Activated CD8-positive, alpha-beta memory T cell treated with anti-CD3 and anti-CD28 coated beads, Interleukin-2, amount 50 U/mL, for 48 hours (primary cell): ENCODE measurements at regions not wholly inside any gene's neighbourhood (a gene's known extent, or its start where the extent isn't known, plus 50 kb on each side); places are given as distances from the start of the nearest gene placed in this dataset.

Experiments used
- DNase-seq: peaks from one replicate; pipeline ENCODE4 v3.0.0-alpha.2; 2020

GRCh38 chr6:40312213-40313015 is 274.8 kb downstream of the LRFN2 start:
- no peak for DNase-seq

DNA sequence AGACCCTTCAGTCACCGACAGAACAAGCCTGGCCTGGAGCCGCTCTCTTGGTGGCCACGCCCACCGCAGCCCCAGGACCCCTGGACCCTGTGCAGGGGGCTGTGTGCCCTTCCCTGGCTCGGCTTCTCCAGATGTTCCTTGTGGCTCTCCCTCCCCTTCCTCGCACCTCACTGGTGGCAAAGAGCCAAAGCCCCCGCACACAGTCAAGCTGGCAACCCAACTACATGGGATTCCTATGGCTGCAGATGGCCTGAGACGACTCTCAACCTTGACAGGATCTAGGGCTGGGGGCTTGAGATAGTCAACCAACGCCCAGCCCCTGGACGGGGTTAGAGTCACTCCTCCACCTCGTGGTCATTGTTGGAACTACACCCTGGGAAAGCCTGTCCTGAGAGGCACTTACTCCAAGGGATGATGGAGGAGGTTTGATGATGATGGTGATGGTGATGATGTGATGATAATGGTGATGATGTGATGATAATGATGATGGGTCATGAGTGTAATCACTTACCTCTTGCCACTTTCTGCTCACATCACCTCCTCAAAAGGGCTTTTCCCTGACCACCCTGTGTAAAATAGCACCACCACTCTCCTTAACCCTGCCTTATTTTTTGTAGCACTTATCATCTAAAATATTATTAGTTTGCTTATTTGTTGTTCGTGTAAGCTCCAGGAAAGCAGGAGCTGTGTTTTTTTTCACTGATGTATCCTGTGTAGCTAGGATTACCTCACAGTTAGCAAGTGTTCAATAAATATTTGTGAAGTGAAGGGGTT is 278.4 kb downstream of the LRFN2 start:
- DNase-seq = peak; percentile 87

GRCh38 chr6:40307712-40308111 is 279.5 kb downstream of the LRFN2 start:
- no peak for DNase-seq

DNA sequence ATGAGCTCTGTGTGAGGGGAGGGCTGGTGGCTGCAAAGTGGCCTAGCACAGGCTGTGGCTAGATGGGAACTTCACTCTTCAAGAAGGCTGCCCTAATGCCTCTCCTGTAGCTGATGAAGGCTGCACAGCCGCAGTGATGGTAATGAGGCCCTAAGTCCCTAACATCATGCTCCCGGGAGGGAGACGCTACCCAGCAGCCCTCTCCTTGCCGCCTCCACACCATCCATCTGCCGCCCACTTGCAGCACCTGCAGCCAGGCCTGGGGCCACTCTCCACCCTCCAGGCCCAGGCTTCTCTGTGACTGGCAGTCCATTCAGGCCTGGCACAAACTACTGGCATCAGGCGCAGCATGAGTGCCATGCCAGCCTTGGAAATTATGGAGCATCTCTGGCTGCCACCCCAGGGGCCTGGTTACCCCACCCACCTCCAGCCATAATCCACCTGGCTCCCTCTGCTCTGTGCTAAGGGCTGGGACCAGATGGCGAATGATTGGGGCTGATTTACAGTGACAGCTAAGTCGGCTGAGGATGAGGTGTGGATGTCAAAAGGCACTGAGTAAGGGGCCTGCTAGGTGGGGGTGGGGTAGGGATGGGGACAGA is 284.2 kb downstream of the LRFN2 start:
- DNase-seq = no peak

DNA sequence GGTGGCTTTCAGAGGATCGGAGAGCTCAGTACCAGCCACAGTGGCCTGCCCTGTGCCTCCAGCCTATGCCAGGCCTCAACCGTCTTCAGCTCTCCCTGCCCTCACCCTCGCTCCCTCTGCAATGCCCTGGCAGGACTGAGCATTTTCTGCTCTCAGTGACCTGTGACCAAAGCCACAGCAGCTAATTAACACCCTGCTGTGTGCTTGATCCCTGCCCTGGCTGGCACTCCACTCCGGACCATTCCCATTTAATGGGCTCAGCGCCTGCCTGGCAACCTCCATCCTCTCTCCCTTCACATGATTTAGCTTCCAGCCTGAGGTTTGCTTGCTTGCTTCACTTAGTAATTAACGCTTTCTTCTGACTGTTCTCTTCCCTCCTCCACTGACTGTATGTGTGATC is 287.5 kb downstream of the LRFN2 start:
- no peak for DNase-seq

DNA sequence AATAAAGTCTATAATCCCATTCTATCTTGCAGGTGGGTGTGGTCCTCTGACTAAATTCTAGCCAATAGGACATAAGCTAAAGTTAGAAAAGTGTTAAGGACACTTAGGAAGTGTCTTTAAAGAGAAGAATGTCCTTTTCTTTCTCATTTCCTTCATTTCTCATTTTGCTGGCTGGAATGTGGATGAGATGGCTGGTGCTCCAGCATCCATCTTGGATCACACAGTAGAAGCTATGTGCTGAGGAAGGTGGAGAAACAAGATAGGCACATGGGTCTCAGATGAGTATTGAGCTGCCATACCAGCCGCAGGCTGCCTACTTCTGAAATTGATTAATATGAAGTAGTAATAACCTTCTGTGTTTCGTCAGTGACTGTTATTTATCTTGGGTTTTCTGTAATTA is 289.0 kb downstream of the LRFN2 start:
- no peak for DNase-seq

GRCh38 chr6:40295251-40295950 is 291.8 kb downstream of the LRFN2 start:
- DNase-seq = no peak

DNA sequence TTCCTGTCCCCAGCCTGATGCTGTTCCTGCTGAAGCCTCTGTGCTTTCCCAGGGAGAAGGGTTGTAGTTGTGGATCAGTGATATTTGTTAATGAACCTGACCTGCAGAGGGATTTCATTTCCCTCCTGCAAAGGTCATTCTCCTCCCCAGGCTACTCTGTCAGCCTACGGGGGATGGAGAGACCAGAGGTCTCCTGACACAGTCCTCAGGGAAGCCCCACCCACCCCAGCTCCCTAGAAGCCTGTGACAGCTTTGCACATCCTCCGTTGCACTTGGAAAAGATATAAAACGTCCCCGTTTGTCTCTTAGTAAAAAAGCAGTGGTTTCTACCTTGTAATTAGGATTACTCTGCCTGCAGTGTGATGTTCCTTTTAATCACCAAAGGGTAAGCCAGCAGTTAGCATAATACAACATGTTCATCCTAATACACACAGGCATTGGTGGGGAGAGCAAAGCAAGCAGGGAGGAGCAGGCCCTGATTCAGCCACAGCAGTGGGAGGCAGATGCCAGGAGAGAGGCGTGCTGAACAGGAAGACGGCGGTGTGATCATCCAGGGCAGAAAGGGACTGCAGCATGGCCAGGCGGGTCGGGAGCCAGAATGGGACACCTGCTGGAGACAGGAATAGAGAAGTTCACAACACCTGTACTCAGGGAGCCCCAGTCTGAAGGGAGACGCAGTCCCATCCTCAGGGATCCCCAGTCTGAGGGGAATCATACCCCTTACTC is 293.5 kb downstream of the LRFN2 start:
- DNase-seq = no peak

DNA sequence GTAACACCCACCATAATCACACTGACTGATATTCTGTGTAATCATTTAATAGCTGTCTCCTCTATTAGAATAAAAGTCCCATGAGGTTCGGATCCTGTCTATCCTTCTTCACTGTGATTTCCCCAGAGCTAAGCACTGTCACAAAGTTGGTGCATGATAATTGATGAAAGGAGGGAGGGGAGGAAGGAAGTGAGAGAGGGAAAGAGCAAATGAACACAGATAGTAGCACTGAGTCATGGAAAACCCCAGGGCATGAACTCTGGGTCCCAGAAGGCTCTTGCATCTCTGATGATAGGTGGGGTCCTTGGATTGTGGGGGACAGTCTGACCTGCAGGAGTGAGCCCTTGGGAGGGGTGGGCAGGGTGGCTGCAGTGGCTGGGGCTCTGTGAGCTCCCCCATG is 294.1 kb downstream of the LRFN2 start:
- no peak for DNase-seq

DNA sequence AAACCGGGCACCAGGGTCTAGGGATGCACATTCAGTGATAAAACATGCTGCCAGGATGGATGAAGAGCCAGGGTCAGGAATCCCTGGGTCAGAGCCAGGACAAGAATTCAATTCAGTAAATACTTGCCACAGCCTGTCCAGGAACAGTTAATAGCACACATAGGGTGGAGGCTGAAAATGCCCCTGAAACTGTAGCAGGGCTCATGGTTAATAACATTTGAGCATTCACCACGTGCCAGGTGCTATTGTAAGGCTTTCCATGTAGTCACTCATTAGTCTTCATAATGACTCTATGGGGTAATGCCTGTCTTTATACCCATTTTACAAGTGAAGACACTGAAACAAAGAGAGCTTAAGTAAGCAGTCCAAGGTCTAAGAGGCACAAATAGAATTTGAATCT is 296.3 kb downstream of the LRFN2 start:
- DNase-seq = no peak

DNA sequence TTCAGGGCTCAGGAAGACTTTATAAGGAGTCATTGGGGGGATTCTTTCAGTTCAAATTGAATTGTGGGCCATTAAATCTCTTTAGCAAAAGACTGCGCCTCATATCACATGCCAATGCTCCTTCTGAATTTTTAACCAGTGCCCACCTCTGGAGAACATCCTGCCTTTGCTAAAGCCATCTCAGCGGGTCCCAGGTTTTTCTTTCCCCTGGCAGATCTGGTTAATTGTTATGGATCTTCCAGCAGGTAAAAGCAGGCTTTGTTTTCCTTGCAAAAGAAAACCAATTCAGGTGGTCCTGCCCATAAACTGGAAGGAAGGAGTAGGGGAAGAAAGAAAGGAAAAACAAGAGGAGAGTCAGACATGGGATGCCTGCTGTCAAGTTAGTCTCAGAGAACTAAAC is 298.2 kb downstream of the LRFN2 start:
- no peak for DNase-seq

GRCh38 chr6:40287296-40287850 is 299.8 kb downstream of the LRFN2 start:
- no peak for DNase-seq

- DNase-seq = no peak
Observed at GRCh38 chr6:40286721-40287120, 300.4 kb downstream of the LRFN2 start.

GRCh38 chr6:40285996-40286395 is 301.2 kb downstream of the LRFN2 start:
- no peak for DNase-seq

GRCh38 chr6:40285535-40285934 is 301.6 kb downstream of the LRFN2 start:
- no peak for DNase-seq

DNA sequence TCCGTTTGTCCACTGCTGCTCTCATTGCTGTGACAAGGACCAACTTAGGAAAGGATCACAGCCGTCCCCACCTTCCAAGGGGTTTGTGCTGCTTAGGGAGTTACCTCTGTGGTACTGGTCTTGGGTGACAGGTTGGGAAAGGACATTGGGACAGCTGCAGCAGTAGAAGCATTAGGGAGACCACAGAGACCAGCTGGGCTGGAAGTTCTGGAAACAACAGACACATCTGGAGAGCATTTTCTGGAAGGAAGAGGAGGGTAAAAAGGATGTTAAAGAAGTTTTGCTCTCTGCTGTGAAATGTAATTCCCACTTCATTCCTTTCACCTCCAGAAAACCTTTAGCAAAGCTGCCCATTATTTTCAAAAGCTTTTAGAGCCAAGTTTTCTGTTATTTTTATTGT is 304.2 kb downstream of the LRFN2 start:
- no peak for DNase-seq

- DNase-seq = no peak
Observed at GRCh38 chr6:40281402-40281801, 305.8 kb downstream of the LRFN2 start.

DNA sequence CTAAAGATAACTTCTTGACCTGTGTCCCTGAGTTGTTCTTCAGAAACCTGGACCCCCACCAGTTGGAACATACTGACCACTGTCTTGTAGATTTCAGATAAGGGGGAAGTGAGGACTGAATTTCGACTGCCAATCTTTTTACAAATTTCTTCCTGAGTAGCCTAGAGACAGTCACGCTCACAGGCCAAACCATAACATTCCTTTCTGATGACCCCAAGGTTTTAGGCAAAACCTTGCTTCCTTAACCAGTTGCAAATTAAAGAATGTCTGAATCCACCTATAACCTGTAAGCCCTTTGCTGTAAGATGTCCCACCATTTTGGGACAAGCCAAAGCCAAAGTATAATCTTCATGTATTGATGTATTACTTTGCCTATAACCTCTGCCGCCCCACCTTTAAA is 306.9 kb downstream of the LRFN2 start:
- no peak for DNase-seq

DNA sequence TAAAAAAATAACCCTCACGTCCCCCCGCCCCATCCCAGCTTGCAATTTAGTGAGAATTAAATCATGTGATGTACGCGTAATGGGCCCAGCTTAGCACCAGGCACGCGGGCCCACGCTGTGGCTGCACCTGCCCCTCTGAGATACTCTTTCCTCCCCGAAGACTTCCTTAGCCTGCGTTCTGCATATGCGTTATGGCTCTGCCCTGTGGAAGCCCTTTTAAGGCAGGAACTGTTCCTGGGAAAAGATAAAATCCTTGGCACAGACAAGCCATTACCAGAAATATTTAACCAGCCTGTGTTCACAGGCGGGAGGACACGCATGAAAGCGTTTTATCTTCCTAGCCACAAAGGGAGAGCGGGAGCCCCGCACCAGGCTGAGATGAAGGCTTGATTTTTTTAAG is 311.0 kb downstream of the LRFN2 start:
- DNase-seq = no peak

- DNase-seq = no peak
Observed at GRCh38 chr6:40274058-40274457, 313.1 kb downstream of the LRFN2 start.

GRCh38 chr6:40268614-40269013 is 318.6 kb downstream of the LRFN2 start:
- no peak for DNase-seq

GRCh38 chr6:40268166-40268565 is 319.0 kb downstream of the LRFN2 start:
- DNase-seq = no peak
